ENCODE measurements at regions not wholly inside any gene's neighbourhood (a gene's known extent, or its start where the extent isn't known, plus 50 kb on each side); places are given as distances from the start of the nearest gene placed in this dataset.

DNA sequence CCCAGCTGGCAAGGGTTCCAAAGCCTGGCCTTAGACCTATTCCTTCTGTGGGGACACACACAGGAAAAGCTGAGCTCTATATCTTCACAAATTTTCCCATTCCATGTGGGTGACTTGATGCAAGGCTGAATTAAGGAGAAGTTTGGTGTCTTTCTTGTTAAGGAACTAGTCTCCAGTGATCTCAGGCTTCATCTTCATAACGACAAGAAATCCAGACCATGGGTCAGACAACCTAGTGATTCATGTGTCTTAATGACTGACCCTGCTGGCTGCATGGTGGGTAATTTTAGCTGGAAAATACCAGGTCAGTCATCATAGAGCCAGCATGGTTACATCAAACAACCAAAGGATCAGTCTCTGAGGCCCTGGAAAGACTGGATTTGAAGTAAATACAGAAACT is 112.7 kb upstream of the SLC4A7 start:
- Histone ChIP-seq H3K36me3 (no peaks in the 10 kb centered on the region), H3K4me1 (peaks cover 0 to 32% (median 4%) of the 10 kb centered on the region in 12 donors), H3K27ac (no peak overlapping the region), H3K9me3 (no peaks in the 10 kb centered on the region), H3K27me3 (no peaks in the 10 kb centered on the region), H3K4me3 (no peak overlapping the region)
- ATAC-seq: peak in 1 of 4 donors; percentile 54
- WGBS, 4 donors: 50 to 86% (median 75%) methylated on average over 1 of the region's 1 CpG
- no peak for DNase-seq
- intact Hi-C loops (cut with DNase I): no loop called here
- TF ChIP-seq, protein P1, sequence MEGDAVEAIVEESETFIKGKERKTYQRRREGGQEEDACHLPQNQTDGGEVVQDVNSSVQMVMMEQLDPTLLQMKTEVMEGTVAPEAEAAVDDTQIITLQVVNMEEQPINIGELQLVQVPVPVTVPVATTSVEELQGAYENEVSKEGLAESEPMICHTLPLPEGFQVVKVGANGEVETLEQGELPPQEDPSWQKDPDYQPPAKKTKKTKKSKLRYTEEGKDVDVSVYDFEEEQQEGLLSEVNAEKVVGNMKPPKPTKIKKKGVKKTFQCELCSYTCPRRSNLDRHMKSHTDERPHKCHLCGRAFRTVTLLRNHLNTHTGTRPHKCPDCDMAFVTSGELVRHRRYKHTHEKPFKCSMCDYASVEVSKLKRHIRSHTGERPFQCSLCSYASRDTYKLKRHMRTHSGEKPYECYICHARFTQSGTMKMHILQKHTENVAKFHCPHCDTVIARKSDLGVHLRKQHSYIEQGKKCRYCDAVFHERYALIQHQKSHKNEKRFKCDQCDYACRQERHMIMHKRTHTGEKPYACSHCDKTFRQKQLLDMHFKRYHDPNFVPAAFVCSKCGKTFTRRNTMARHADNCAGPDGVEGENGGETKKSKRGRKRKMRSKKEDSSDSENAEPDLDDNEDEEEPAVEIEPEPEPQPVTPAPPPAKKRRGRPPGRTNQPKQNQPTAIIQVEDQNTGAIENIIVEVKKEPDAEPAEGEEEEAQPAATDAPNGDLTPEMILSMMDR (IDR thresholded peaks at IDR 0.05): no peak
- TF ChIP-seq POLR2A (IDR thresholded peaks at IDR 0.05): no peak

DNA sequence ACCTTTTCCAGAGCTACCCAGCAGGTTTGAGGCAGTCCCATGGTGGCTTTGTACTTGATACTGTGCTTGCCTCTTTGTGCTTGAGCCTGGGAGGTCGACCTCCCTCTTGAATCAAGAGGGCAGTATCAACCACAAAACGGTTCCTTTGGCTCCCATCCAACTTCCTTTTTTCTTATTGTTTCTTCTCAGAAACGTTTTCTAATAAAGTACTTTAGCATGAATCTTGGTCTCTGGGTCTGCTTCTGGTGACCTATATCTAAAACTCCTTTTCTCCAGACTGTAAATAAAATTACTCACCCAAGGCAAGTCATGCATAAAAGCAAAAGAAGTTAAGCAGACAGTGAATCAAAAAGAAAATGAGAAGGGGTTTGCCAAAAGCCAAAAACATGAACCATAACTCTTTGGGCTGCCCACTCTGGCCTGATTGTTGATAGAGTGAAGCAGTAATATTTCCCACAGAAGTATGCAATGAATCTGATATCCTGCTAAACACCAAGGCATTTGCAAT is 112.2 kb upstream of the SLC4A7 start:
- TF ChIP-seq, protein P1 (IDR thresholded peaks at IDR 0.05): no peak
- no peak for TF ChIP-seq POLR2A (IDR thresholded peaks at IDR 0.05)
- no peak overlapping the region for H3K27ac ChIP-seq
- peaks cover 0 to 38% (median 9%) of the 10 kb centered on the region in 12 donors for H3K4me1 ChIP-seq
- no peak overlapping the region for H3K4me3 ChIP-seq
- DNase-seq: no peak
- no peaks in the 10 kb centered on the region for H3K36me3 ChIP-seq
- 7 to 19% (median 13%) methylated on average over 3 of the region's 3 CpGs for WGBS, 4 donors
- ATAC-seq: no peak
- no peaks in the 10 kb centered on the region for H3K27me3 ChIP-seq
- H3K9me3 ChIP-seq: no peaks in the 10 kb centered on the region
- intact Hi-C loops (cut with DNase I): no loop called here

DNA sequence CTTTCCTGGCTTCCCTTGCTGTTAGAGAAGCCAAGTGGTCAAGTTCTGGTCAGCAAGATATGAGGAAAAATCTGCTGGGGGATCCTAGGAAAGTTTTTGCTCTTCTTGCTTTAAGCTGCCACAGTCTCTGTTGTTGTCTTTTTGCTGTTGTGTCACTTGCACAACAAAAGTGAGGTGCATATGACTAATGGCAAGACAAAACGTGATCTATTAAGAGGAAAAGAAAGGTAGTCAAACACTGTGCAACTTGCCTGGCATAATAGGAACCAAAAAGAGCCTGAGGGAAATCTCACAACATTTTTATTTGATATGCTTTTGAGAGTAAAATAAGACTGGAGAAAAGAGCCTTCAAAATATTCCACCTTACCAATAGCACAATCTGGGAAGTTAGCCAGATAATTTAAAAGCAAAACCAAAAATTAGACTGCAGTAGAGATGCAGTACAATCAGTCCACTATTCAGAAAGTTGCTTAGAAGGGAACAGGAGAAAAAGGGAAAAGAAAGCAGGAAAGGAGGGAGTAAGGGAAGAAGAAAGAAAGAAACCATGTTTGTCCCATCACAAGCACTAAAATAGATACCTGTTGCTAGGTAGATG is 110.0 kb upstream of the SLC4A7 start:
- Histone ChIP-seq H3K27ac (peak overlapping the region in 4 of 12 donors; percentile 12 to 59 (median 34)), H3K36me3 (no peaks in the 10 kb centered on the region), H3K4me1 (peaks cover 0 to 60% (median 26%) of the 10 kb centered on the region in 12 donors), H3K27me3 (no peaks in the 10 kb centered on the region), H3K9me3 (no peaks in the 10 kb centered on the region), H3K4me3 (no peak overlapping the region)
- TF ChIP-seq POLR2A (IDR thresholded peaks at IDR 0.05): no peak
- TF ChIP-seq, protein P1 (IDR thresholded peaks at IDR 0.05): no peak
- DNase-seq: no peak
- WGBS, 4 donors: 62 to 76% (median 68%) methylated on average over 1 of the region's 1 CpG
- intact Hi-C loops (cut with DNase I): no loop called here
- no peak for ATAC-seq

DNA sequence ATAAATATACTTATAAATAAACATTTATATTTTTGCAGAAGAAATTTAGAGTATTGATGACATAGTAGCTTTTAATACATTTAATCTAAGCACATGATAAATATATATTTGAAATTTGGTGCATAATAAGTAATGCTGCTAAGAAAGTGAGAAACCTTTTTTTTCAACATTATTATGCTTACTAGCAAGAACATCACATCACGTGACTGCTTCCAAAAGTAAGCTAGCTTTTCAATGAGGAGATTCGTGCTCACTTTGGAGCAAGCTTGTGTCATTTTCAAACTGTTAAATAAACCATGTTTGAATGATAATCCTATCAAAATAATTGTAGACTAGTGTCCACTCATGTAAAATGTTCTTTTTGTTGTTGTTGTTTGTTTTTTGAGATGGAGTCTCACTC is 109.0 kb upstream of the SLC4A7 start:
- Histone ChIP-seq H3K9me3 (no peaks in the 10 kb centered on the region), H3K4me1 (peaks cover 0 to 62% (median 26%) of the 10 kb centered on the region in 12 donors), H3K27me3 (no peaks in the 10 kb centered on the region), H3K4me3 (no peak overlapping the region), H3K36me3 (no peaks in the 10 kb centered on the region), H3K27ac (no peak overlapping the region)
- TF ChIP-seq, protein P1 (IDR thresholded peaks at IDR 0.05): no peak
- TF ChIP-seq POLR2A (IDR thresholded peaks at IDR 0.05): no peak
- no peak for DNase-seq
- WGBS, 4 donors: 84 to 97% (median 90%) methylated on average over 2 of the region's 2 CpGs
- intact Hi-C loops (cut with DNase I): no loop called here
- no peak for ATAC-seq

Measured in heart left ventricle (tissue), 16 donors.